NCI-H2227 (cell line): ENCODE measurements at regions not wholly inside any gene's neighbourhood (a gene's known extent, or its start where the extent isn't known, plus 50 kb on each side); places are given as distances from the start of the nearest gene placed in this dataset.
A peak's percentile ranks its signal among the peaks of the same experiment; 100 is the strongest.
"Not testable (repeated sequence)": the region's sequence is repeated elsewhere in the genome, so short reads cannot be mapped to it uniquely, and the experiment has no call there.

Experiments used
- DNase-seq: peaks from one replicate; lab custom pipeline; 2025; ENCODE audit not compliant: unreplicated experiment; lab: John Stamatoyannopoulos, UW

- not testable (repeated sequence) for DNase-seq
These were observed 59.2 kb upstream of the CCDC180 start for GRCh38 chr9:97248252-97248651.

DNA sequence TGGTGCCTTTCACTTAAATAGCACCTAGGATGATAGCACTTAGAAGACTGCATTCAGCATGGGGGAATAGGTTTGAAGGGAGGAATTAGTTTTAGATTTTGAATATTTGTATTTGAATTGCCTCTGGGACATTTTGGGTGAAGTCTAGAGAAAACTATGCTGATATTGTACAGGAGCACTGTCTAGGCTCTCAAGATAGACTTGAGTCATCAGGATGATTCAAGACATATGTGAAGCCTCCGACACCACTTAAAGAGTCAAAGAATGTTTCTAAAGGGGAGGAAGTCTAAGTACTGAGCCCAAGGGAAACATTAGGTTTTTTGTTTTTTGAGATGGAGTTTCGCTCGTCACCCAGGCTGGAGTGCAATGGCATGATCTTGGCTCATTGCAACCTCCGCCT lies 63.9 kb upstream of the CCDC180 start:
- no peak for DNase-seq

GRCh38 chr9:97241430-97241829 lies 66.0 kb upstream of the CCDC180 start:
- DNase-seq: not testable (repeated sequence)

DNA sequence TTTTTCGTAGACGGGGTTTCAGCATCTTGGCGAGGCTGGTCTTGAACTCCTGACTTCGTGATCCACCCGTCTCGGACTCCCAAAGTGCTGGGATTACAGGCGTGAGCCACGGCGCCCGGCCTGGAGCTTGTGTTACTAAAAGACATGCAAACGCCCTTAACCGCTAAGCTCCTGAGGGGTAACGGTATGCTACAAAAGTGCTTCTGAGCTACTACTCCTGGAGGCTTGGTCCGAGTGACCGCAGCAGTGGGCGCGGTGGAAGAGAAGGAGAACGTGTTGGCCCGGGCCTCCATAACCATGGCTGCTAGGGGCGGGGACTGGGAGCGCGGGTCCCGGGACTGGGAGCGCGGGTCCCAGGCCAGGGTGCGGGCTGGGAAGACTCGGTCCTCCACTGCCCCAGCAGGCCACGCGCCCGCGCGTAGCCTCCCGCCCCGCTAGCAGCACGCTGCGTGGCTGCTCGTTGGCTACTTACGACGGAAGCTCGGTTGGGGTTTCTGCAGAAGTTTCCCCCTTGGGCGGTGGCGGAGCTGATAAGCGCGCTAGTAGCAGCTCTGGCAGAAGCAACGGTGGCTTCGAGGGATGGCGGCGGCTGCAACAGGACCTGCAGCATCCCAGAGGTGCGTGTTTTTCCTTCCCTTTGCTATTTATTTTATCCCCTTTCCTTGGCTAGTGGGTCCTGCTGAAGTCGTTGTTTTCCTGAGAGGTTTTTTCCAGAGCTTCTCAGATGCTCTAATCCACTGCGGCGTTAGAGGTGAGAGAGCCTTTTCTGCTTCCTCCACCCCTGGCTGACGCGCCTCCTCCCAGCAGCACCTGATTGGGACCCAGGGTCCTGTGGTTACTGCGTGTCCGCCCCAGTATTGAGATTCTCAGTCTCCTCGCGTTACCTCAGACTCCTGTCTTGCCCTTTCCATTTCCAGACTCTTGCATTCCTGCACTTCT lies 69.2 kb upstream of the CCDC180 start:
- DNase-seq: peak; percentile 91

GRCh38 chr9:97237311-97237786 lies 70.1 kb upstream of the CCDC180 start:
- DNase-seq: peak; percentile 45

GRCh38 chr9:97233009-97233400 lies 74.5 kb upstream of the CCDC180 start:
- not testable (repeated sequence) for DNase-seq

DNA sequence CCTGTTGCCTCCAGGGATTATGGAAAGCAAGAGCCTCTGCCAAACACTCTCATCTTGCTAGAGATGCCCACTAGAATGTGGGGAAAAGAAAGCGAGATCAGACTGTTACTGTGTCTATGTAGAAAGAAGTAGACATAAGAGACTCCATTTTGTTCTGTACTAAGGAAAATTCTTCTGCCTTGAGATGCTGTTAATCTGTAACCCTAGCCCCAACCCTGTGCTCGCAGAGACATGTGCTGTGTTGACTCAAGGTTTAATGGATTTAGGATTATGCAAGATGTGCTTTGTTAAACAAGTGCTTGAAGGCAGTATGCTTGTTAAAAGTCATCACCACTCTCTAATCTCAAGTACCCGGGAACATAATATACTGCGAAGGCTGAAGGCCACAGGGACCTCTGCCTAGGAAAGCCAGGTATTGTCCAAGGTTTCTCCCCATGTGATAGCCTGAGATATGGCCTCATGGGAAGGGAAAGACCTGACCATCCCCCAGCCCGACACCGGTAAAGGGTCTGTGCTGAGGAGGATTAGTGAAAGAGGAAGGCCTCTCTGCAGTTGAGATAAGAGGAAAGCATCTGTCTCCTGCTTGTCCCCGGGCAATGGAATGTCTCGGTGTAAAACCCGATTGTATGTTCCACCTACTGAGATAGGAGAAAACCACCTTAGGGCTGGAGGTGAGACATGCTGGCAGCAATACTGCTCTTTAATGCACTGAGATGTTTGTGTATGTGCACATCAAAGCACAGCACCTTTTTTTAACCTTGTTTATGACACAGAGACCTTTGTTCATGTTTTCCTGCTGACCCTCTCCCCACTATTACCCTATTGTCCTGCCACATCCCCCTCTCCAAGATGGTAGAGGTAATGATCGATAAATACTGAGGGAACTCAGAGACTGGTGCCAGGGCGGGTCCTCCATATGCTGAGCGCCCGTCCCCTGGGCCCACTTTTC lies 75.1 kb upstream of the CCDC180 start:
- DNase-seq: not testable (repeated sequence)

DNA sequence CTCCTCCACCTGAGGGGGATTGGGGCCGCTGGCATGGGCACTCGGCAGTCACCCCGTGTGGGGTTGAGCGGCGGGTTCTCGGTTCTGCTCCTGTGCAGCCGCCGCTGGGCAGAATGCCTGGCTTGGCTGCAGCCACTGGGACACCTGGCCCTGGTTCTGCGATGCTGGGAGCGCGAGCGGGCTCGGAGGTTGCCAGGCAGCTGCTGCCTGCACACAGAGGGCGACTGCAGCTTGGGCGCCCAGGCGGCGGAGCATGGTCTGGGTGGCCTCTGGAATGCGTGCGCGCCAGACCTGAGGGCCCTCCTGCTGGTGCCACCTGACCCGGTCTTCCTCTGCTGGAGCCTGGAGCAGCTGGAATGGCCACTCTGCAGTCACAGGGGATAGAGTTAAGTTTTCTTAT lies 85.1 kb upstream of the CCDC180 start:
- not testable (repeated sequence) for DNase-seq

DNA sequence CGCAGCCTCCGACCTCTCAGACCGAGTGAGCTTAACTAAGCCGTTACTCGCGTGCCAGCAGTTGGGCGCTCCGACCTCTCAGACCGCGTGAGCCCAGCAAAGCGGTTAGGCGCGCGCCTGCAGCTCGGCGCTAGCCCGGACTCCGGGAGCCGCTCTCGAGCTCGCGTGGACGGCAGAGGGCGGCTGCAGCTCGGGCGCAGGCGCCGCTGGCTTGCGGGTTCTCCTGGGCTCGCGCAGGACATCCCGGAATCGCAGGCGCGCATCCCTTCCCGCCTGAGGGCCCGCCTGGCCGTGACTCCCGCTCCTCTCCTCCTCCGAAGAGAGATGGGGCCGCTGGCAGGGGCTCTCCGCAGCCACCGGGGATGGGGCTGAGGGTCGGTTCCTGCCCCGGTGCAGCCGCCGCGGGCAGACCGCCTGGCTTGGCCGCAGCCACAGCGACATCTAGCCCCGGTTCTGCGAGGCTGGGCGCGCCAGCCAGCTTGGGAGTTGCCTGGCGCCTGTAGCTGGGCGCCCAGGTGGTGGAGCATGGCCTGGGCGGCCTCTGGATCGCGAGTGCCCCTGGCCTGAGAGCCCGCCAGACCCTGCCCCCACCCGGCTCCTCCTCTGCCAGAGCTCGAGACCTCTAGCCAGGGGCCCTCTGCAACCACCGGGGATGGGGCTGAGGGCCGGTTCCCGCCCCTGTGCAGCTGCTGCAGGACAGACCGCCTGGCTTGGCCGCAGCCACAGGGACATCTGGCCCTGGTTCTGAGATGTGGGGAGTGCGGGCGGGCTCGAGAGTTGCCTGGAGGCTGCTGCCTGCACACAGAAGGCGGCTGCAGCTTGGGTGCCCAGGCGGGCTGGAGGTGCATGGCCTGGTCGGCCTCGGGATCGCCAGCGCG lies 85.7 kb upstream of the CCDC180 start:
- peak; percentile 62 for DNase-seq

DNA sequence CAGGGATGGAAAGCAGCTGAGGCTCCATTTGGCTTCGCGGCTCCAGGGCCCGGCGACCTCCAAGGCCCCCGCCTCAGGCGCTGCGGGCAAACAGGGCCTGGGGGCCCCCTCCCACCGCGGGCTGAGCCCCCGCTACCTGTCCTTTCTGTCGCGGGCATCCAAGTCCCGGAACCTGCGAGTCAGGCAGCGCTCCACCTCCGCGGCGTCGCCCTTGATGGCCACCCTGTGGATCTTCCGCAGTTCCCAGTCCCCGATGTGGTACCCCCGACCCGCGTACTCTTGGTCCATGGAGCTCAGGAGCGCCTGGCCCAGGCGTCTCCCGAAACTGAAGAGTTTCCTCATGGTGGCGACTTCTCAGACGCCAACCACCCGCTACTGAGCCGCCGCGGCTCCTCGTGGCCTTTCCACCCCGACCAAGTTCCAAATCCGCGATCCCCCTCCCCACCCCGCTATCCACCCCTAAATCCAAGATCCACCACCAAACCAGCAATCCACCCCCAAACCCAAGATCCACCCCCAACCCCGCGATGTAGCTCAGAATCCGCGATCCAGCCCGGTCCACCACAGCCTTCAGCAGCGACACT lies 86.5 kb upstream of the CCDC180 start:
- no peak for DNase-seq

DNA sequence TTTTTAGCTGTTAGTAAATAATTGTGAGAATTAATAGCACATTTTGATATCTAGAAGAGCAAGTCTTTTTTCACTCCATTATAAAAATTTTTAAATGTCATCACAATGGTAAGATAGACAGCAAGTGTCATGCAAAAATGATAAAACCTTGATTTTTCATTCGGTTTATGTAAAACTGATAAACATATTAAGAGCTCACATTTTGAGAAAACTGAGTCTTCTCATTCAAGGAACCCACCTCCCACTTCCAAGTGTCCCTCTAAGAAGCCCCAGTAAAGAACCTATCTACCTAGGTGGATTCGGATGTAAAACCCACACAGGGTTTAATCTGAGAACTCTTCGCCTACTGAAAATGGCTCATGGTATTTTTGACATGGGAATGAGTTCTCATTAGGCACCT lies 87.1 kb upstream of the CCDC180 start:
- DNase-seq: not testable (repeated sequence)

DNA sequence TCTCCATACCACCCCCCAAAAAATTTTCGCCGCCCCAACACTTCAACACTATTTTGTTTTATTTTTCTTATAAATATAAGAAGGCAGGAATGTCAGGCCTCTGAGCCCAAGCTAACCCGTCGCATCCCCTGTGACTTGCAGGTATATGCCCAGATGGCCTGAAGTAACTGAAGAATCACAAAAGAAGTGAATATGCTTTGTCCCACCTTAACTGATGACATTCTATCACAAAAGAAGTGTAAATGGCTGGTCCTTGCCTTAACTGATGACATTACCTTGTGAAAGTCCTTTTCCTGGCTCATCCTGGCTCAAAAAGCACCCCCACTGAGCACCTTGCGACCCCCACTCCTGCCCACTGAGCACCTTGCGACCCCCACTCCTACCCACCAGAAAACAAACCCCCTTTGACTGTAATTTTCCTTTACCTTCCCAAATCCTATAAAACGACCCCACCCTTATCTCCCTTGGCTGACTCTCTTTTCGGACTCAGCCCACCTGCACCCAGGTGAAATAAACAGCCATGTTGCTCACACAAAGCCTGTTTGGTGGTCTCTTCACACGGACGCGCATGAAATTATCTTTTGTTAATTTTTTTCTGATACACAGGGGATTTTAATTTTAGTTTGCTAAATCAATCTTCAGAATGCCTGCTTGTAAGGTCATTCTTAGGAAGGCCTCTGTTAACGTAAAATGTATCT lies 87.9 kb upstream of the CCDC180 start:
- not testable (repeated sequence) for DNase-seq

GRCh38 chr9:97215127-97215526 lies 92.3 kb upstream of the CCDC180 start:
- not testable (repeated sequence) for DNase-seq

DNA sequence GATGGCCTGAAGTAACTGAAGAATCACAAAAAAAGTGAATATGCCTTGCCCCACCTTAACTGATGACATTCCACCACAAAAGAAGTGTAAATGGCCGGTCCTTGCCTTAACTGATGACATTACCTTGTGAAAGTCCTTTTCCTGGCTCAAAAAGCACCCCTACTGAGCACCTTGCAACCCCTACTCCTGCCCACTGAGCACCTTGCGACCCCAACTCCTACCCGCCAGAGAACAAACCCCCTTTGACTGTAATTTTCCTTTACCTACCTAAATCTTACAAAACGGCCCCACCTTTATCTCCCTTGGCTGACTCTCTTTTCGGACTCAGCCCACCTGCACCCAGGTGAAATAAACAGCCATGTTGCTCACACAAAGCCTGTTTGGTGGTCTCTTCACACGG lies 92.9 kb upstream of the CCDC180 start:
- DNase-seq: not testable (repeated sequence)

DNA sequence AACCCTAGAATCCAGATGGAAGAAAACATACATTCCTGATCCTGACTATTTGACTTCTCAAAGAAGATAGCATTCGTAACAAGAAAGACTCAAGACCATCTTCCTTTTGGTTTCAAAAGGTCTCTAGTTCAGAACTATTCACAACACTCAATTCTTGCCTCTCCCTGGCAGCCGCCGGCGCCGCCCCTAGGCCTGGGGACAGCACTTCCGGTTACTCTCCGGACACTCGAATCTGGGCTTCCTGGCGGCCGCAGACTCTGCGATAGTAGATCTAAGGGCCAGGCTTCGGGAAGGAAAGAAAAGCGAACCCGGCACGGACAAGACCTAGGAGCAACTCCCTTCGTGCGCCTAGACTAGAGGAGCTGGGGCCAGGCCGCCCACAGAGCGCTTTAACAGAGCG lies 107.8 kb upstream of the CCDC180 start:
- DNase-seq: not testable (repeated sequence)

DNA sequence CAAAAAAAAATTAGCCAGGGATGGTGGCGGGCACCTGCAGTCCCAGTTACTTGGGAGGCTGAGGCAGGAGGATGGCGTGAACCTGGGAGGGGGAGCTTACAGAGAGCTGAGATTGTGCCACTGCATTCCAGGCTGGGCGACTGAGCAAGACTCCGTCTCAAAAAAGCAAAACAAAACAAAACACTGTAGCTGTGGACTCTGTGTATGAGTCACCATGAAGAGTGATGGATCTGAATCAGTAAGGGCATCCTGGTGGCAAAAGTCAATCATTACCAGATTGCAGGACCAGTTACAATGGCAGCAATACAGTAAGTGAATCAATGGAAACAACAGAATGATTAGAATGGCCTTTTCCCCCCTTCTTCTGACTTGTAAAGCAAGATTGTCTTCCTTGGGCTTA lies 113.7 kb upstream of the CCDC180 start:
- not testable (repeated sequence) for DNase-seq

DNA sequence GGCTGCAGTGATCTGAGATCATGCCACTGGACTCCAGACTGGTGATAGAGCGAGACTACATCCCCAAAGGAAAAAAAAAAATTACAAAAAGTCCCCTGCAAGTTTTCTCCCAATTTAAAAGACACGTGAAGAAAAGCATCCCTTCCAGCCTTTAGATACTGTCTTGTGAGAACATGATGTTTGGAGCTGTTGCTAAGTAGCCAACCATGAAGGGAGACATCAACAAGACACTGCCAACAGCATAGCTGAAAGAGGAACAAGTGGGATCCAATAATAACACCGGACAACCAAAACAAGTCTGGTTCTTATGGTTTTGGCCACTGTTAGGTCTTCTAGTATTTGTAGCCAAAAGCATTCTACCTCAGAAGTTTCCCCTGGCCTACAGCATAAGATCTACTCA lies 118.9 kb upstream of the CCDC180 start:
- DNase-seq: no peak

DNA sequence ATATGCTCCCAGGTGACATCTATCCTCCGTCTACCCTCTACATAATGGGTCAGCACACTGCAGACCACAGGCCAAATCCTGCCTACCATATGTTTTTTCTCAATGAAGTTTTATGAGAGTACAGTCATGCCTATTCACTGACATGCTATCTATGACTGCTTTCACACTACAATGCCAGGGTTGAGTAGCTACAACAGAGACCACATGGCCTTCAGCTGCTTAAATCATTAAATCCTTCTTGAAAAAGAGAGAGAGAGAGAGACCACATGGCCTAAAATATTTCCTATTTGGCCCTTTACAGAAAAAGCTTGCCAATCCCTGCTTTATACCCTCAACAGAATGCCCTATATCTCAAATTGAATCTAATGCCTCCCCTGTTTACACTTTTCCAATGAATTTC lies 119.8 kb upstream of the CCDC180 start:
- not testable (repeated sequence) for DNase-seq

GRCh38 chr9:97186493-97186892 lies 121.0 kb upstream of the CCDC180 start:
- DNase-seq: no peak
